Fibroblast of upper back skin (primary cell): ENCODE measurements at regions not wholly inside any gene's neighbourhood (a gene's known extent, or its start where the extent isn't known, plus 50 kb on each side); places are given as distances from the start of the nearest gene placed in this dataset.
"Not testable (repeated sequence)": the region's sequence is repeated elsewhere in the genome, so short reads cannot be mapped to it uniquely, and the experiment has no call there.

Experiments
- DNase-seq: peaks from one replicate; pipeline ENCODE4 v3.0.0-alpha.2; 2013

DNA sequence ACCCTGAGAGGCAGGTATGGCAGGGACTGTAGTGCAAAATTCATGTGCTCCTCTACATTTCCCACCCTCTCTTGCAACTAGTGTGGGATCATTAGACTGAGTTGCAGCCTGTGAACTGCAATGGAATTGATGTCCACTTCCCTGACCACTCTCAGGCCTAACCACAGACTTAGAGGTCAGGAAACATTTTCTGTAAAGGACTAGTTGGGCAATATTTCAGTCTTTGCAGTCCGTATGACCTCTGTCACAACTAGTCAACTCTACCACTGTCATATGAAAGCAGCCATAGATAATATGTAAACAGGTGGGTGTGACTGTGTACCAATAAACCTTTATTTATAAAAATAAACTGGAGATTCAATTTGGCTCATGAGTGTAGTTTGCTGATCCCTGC, 134.4 kb upstream of the TOP1 start:
- no peak for DNase-seq

GRCh38 chr20:40895182-40895581, 133.4 kb upstream of the TOP1 start:
- no peak for DNase-seq

- peak; percentile 65 for DNase-seq
Observed at GRCh38 chr20:40896814-40897700, 131.6 kb upstream of the TOP1 start.

DNA sequence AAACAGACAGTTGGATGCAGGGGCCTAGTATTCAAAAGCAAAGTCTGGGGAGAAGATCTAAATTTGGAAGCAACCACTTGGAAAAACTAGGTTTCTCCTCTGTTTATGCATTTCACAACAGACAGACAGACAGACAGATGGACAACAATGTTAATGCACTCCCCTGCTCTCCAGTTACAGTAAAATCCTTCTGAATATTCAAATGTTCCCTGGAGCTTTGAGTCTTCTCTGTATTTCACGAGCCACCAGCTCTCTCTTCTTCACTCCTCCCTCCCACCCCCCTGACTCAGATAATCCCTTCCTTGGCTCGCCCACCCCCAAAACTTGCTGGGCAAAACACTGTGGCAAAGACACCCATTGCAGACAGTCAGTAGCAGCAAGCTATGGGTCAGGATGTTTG, 129.3 kb upstream of the TOP1 start:
- no peak for DNase-seq

- no peak for DNase-seq
Observed at GRCh38 chr20:40900666-40901215, 127.9 kb upstream of the TOP1 start.

DNA sequence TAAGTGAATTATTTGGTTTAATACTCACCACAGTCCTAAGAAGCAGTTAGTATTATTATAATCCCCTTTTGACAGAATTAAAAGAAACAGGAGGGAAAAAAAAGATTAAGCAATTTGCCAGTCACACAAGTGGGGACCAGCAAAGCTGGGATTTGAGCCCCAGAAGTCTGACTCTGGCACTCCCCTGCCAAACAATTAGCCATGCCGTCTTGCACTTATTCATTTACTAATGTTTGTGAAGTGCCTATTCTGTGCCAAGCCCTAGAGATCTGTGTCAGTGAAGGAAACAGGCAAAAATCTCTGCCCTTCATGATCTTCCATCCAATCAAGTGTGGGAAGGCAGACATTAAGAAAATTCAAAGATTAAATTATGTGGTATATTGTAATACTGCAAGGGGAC, 126.0 kb upstream of the TOP1 start:
- no peak for DNase-seq

DNA sequence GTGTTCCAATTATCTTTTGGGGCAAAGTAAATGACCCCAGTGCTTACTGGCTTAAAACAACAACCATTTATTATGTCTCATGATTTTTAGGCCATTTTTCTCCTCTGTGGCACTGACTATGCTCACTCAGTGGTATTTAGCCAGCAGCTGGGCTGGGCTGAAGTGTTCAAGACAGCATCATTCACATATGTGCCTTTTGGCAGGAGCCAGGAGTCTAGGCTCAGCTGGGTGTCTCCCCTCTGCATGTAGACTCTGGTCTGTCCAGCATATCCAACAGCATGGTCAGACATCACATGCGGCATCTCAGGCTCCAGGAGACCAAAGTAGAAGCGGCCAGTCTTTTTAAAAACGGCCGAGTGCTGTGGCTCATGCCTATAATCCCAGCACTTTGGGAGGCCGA, 120.3 kb upstream of the TOP1 start:
- DNase-seq, result no peak

GRCh38 chr20:40909489-40909888, 119.1 kb upstream of the TOP1 start:
- DNase-seq, result not testable (repeated sequence)

- DNase-seq, result not testable (repeated sequence)
Observed at GRCh38 chr20:40910436-40910835, 118.2 kb upstream of the TOP1 start.

GRCh38 chr20:40911152-40911551, 117.5 kb upstream of the TOP1 start:
- not testable (repeated sequence) for DNase-seq

GRCh38 chr20:40913224-40914185, 115.1 kb upstream of the TOP1 start:
- no peak for DNase-seq

DNA sequence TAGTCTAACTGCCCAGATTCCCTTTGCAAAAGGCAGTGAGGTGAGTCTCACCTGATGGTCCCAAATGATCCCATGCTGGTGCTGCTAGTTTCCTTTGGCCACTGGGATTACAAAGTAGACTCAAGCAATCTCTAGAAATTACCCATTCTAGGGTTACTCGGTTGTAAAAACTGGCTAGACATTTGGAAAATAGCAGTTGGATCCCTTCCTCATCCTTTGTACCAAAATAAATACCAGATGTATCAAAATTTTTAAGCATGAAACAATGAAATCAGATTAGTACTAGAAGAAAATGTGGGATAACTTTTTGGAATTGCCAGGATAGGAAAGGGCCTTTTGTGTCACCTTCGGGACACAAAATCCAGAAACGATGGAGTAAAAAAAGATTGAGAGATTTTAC, 112.9 kb upstream of the TOP1 start:
- DNase-seq, result no peak

GRCh38 chr20:40916276-40916675, 112.3 kb upstream of the TOP1 start:
- no peak for DNase-seq

DNA sequence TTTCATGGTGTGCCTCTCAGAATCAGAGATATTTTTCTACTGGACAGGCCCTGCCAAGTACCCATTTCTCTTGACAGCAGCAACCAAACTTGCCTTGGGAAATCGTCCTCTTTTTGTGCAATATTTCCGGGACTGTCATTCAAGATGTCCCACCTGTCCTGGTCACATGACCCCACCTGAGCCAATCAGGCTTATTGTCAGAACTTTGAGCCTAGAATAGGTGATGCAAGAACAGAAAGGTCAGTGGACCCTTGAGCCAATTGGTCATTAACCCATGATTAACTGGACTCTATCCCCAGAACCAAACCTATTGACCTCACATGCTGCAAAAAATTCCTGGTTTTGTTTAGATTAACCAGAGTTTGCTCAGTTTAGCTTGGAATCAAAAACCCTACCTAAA, 108.3 kb upstream of the TOP1 start:
- no peak for DNase-seq

DNA sequence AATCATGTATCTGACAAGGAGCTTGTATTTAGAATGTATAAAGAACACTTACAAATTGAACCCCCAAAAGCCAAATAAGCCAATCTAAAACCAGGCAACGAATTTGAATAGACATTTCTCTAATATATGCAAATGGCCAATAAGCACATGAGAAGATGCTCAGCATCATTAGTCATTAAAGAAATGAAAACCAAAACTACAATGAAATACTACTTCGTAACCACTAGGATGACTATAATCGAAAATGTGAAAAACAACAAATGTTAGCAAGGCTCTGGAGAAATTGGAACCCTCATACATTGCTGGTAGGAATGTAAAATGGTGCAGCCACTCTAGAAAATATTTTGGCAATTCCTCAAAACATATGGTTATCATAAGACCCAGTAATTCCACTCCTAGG, 105.8 kb upstream of the TOP1 start:
- no peak for DNase-seq

- no peak for DNase-seq
Observed at GRCh38 chr20:40925829-40926510, 102.7 kb upstream of the TOP1 start.

DNA sequence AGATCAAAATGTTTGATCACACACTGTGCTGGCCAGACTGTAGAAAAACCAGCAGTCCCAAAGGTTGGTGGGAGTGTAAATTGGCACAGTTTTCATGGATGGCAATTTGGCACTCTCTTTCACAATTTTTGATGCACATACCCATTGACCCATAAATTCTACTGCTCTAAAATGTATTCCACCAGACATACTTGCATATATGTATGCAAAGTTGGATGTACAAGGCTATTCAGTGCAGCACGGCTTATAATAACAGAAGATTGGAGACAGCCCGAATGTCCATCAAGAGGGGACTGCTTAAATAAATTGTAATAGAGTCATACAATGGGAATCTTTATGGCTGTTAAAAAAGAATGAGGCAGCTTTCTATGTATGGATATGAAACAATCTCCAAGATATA, 101.7 kb upstream of the TOP1 start:
- no peak for DNase-seq

- no peak for DNase-seq
Observed at GRCh38 chr20:40930561-40930960, 98.1 kb upstream of the TOP1 start.

DNA sequence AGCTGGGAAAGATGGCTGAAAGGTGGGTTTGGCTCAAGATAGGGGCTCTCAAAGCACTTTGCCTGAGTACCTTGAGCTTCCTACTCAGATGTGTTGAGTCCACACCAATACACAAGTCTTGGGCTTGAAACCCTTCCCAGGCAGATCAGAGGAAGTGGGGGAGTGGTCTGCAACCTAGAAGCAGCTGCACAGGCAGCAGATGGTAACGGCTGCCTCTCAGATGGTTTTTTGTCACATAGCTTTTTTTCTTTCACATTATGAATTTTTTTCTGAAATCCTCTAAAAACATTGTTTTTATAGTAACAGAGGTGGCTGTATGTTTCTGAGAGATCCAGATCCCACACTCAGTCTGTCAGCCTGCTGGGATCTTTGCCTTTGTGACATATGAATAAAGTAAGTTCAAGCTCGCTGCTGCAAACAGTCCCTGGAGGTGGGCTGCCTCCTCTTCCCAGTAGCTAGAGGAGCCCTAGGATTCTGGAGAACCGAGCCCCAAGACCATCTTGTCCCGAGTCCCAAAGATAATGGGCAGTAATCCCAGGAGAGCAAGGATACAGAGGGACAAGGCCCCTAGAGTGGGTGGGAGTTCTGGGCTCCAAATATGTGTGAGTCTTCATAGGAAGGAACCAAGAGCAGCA, 97.1 kb upstream of the TOP1 start:
- DNase-seq, result no peak

- no peak for DNase-seq
Observed at GRCh38 chr20:40932436-40932835, 96.2 kb upstream of the TOP1 start.

- DNase-seq, result no peak
Observed at GRCh38 chr20:40933758-40934157, 94.9 kb upstream of the TOP1 start.

DNA sequence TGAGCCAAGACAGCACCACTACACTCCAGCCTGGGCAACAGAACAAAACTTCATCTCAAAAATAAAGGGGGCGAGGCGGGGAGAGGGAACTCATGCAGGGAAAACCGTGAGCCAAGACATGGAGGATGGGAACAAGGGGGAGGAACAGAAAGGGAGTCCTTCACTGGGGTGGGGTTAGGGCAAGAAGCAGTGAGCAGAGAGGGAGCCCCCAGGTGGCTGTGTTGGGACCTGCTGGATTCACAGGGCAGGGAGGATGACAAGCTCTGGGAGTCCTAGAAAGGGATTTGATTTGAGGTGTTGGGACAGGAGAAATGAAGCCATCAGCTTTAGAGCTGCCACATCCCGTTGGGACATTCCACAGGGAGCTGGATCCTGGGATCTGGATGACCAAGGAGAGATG, 90.6 kb upstream of the TOP1 start:
- DNase-seq, result no peak
